Tibial artery (tissue), 4 donors: ENCODE measurements at regions not wholly inside any gene's neighbourhood (a gene's known extent, or its start where the extent isn't known, plus 50 kb on each side); places are given as distances from the start of the nearest gene placed in this dataset.

Experiments used
- DNase-seq, 2 donors: peaks; one replicate each; pipeline ENCODE4 v3.0.0-alpha.2; 2019
- H3K27ac ChIP-seq, 2 donors: fragments of 200-600 bp; sonication (generic) in 1 of 2; 1 replicate in 1 of 2; 2 replicates in 1 of 2; pipeline ENCODE4 v1.5.1; 2018 to 2019; ENCODE audit warnings: mild to moderate bottlenecking in 1 of 2
- H3K27me3 ChIP-seq, 2 donors: fragments of 200-600 bp; sonication (generic) in 1 of 2; one replicate each; pipeline versions ENCODE4 v1.5.1 to v1.6.0; 2016 to 2019
- H3K36me3 ChIP-seq, 3 donors: fragments of 200-600 bp; sonication (generic) in 2 of 3; one replicate each; pipeline ENCODE4 v1.5.1; 2016 to 2019; ENCODE audit warnings: mild to moderate bottlenecking in 2 of 3
- H3K4me1 ChIP-seq, 4 donors: fragments of 200-600 bp; sonication (generic) in 2 of 4; 1 replicate in 3 of 4; 2 replicates in 1 of 4; pipeline ENCODE4 v1.5.1; 2016 to 2019
- H3K4me3 ChIP-seq, 2 donors: fragments of 200-600 bp; sonication (generic) in 1 of 2; 1 replicate in 1 of 2; 2 replicates in 1 of 2; pipeline ENCODE4 v1.5.1; 2018 to 2019; ENCODE audit warnings: mild to moderate bottlenecking in 2 of 2
- H3K9me3 ChIP-seq, 3 donors: fragments of 200-600 bp; sonication (generic) in 1 of 3; one replicate each; pipeline ENCODE4 v1.5.1; 2016 to 2019
- intact Hi-C: fragments of 100-400 bp; cut with DNase I; formaldehyde crosslinking; loops from one replicate; pipeline ENCODE4 v1.15.0; 2023; ENCODE audit warnings: low total_unique reads
- TF ChIP-seq, protein P1 (sequence below), 2 experiments: fragments of 200-600 bp in 1 of 2; fragments of 450-650 bp in 1 of 2; IDR thresholded peaks; one replicate each; pipeline ENCODE4 v1.5.1; 2017 to 2019; ENCODE audit warnings: antibody characterized with exemption in 2 of 2, mild to moderate bottlenecking in 1 of 2, moderate library complexity in 1 of 2

DNA sequence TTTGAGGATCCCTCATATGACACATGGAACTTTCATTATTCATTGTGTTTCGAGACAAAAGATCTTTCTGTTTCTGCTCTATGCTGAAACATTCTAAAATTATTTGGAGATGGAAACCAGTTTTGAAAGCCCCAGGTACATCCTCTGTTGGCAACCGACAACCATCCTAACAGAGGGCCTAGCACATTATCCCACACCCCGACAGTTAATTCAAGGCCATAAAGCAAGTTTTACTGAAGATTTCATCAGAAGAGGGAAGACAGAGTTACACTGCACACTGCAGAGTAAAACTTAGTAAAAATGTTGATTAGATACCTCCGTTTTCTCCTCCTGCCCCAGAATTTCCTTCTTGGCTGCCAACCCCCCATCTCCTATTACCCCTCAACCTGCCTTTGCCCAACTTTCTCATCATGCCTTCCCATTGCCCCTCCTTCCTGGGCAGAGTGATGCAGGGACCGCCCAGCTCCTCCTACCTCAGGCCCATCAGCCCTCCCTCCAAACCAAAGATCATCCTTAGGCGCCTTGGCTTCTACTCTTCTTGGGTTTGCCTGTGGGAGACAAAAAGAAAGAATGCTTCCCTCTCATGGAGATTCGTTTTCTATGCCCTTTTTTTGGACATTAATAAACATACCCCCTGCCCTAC lies 52.9 kb upstream of the CITED4 start:
- TF ChIP-seq, protein P1, sequence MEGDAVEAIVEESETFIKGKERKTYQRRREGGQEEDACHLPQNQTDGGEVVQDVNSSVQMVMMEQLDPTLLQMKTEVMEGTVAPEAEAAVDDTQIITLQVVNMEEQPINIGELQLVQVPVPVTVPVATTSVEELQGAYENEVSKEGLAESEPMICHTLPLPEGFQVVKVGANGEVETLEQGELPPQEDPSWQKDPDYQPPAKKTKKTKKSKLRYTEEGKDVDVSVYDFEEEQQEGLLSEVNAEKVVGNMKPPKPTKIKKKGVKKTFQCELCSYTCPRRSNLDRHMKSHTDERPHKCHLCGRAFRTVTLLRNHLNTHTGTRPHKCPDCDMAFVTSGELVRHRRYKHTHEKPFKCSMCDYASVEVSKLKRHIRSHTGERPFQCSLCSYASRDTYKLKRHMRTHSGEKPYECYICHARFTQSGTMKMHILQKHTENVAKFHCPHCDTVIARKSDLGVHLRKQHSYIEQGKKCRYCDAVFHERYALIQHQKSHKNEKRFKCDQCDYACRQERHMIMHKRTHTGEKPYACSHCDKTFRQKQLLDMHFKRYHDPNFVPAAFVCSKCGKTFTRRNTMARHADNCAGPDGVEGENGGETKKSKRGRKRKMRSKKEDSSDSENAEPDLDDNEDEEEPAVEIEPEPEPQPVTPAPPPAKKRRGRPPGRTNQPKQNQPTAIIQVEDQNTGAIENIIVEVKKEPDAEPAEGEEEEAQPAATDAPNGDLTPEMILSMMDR (IDR thresholded peaks at IDR 0.05): no peak
- no peak for DNase-seq

DNA sequence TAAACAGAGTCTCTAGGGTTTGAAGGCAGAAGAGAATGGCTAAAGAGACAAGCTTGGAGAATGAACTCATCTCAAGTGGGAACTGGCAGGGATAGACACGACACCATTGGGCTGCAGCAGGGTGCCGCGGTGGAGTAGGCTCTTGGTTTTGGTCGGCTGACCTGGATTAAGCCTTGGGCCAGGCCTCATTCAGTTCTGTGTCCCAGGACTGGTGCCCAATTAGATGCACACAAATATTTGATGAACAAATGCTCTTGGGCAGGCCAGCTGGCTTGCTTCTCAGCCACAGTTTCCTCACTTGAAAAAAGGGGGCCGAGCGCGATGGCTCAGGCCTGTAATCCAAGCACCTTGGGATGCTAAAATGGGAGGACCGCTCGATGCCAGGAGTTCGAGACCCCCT lies 53.4 kb upstream of the CITED4 start:
- Histone ChIP-seq H3K9me3 (no peaks in the 10 kb centered on the region), H3K36me3 (no peaks in the 10 kb centered on the region), H3K27ac (no peak overlapping the region), H3K27me3 (no peaks in the 10 kb centered on the region), H3K4me1 (no peaks in the 10 kb centered on the region), H3K4me3 (no peak overlapping the region)
- TF ChIP-seq, protein P1 (IDR thresholded peaks at IDR 0.05): no peak
- intact Hi-C loops: no loop called here
- DNase-seq: no peak

More for the DNA sequence above, 52.9 kb upstream of the CITED4 start:
- Histone ChIP-seq H3K27me3 (no peaks in the 10 kb centered on the region), H3K4me3 (no peak overlapping the region), H3K4me1 (no peaks in the 10 kb centered on the region), H3K36me3 (no peaks in the 10 kb centered on the region), H3K27ac (no peak overlapping the region), H3K9me3 (no peaks in the 10 kb centered on the region)
- intact Hi-C loops: no loop called here

DNA sequence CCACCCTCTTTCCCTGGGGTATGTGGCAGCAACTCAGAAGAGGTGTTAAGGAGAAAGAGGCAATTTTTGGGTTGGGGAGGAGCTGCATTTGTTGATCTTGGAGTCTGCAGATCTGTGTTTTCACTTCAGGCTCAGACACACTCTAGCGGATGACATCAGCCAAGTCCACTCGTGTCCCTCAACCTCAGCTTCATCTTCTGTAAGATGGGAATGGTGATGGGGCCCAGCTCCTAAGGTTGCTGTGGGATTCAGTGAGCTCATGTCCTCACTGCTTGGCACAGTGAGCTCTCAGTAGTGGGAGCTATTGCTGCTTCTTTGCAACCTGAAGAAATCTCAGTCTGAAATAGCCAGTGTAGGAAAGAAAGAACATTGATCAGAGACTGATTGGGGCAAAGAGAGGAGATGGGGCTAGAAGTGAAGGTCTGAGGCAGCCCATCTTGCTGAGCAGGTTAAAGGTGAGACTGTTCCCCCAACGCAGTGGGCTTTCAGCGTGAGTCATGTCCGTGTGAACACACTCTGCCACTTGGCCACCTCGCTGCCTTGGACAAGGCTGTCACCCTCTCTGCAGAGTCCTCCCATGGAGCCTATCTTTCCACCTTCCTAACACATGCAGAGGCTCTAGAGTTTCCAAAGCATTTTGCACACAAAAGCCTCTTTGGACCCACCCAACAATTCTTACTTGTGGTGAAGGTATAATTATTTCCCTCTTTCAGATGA lies 56.0 kb upstream of the CITED4 start:
- H3K27ac ChIP-seq: no peak overlapping the region
- no peaks in the 10 kb centered on the region for H3K9me3 ChIP-seq
- TF ChIP-seq, protein P1 (IDR thresholded peaks at IDR 0.05): no peak
- no peaks in the 10 kb centered on the region for H3K27me3 ChIP-seq
- no peaks in the 10 kb centered on the region for H3K36me3 ChIP-seq
- peaks cover 0 to 6% (median 0%) of the 10 kb centered on the region in 4 donors for H3K4me1 ChIP-seq
- DNase-seq: no peak
- intact Hi-C loops: no loop called here
- no peak overlapping the region for H3K4me3 ChIP-seq

DNA sequence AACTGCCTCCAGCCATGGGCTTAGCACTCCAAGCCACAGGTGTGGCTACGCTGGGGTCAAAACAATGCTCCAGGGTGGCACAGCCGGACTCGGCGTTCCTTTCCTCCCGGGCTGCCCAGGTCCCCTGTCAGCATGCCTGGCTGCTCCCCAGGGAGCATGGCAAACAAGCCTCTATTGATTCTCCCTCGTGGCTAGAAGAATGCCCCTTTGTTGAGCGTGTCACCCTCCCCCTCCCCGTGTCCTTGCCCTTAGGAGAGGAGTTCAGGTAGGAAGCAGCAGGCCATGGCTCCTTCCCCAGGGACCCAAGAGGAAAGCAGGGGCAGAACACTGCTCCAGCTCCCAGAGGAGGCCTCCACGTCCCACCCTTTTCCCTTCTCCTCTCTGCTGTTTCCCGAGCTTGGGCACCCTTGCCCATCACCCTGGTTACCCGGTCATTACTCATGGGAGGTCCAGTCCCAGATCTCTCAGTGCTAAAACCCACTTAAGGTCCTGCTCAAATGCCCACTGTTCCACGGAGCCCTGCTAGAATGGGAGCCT lies 57.4 kb upstream of the CITED4 start:
- Histone ChIP-seq H3K36me3 (no peaks in the 10 kb centered on the region), H3K27ac (no peak overlapping the region), H3K27me3 (no peaks in the 10 kb centered on the region), H3K9me3 (no peaks in the 10 kb centered on the region), H3K4me1 (peaks cover 0 to 6% (median 0%) of the 10 kb centered on the region in 4 donors), H3K4me3 (no peak overlapping the region)
- TF ChIP-seq, protein P1 (IDR thresholded peaks at IDR 0.05): no peak
- intact Hi-C loops: no loop called here
- no peak for DNase-seq

DNA sequence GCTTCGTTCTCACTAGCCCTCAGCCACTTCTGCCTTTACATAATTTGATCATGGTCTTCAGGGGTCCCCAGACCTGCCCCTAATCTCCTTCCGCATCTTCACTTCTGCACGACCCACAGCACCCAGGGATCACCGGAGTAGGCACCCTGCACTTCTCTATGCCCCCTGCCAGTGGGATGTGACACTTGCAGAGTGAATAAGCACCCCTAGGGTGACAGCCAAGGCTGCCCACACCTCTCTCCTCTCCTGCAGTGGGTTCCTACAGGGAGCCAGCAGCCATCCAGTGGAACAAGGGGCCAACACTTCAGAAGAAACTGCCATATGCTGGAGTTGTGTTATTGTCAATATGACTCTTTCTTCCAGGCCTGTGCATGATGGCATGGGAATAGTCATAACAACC lies 58.0 kb upstream of the CTPS1 start:
- TF ChIP-seq, protein P1 (IDR thresholded peaks at IDR 0.05): no peak
- intact Hi-C loops: no loop called here
- H3K27me3 ChIP-seq: no peaks in the 10 kb centered on the region
- no peaks in the 10 kb centered on the region for H3K9me3 ChIP-seq
- no peak overlapping the region for H3K4me3 ChIP-seq
- peaks cover 0 to 6% (median 0%) of the 10 kb centered on the region in 4 donors for H3K4me1 ChIP-seq
- H3K36me3 ChIP-seq: no peaks in the 10 kb centered on the region
- no peak for DNase-seq
- no peak overlapping the region for H3K27ac ChIP-seq
